ENCODE measurements at regions not wholly inside any gene's neighbourhood (a gene's known extent, or its start where the extent isn't known, plus 50 kb on each side); places are given as distances from the start of the nearest gene placed in this dataset.
A peak's percentile ranks its signal among the peaks of the same experiment; 100 is the strongest.

GRCh38 chr2:12463189-12463588 is 253.5 kb upstream of the TRIB2 start:
- TF ChIP-seq EZH2 (IDR thresholded peaks at IDR 0.05; ENCODE audit: low read length) (no peak), CTCF (optimal IDR thresholded peaks at IDR 0.05 in 1 of 3, IDR thresholded peaks at IDR 0.05 in 1 of 3, conservative IDR thresholded peaks at IDR 0.05 in 1 of 3; ENCODE audit: extremely low read depth in 1 of 3, insufficient read depth in 2 of 3, low read length in 3 of 3) (no peak)
- no peak overlapping the region for H3K27ac ChIP-seq (ENCODE audit: control insufficient read depth, insufficient read depth, low read length)
- DNase-seq (ENCODE audit: low read depth, low spot score) (no peak), FAIRE-seq (no peak)
- no peaks in the 10 kb centered on the region for H3K4me1 ChIP-seq (ENCODE audit: control insufficient read depth, extremely low read depth, insufficient read depth, low read length)
- no peaks in the 10 kb centered on the region for H3K27me3 ChIP-seq (ENCODE audit: control insufficient read depth, extremely low read depth, insufficient read depth, low read length)
- H4K20me1 ChIP-seq (ENCODE audit: control insufficient read depth, extremely low read depth, insufficient read depth, low read length), result no peaks in the 10 kb centered on the region
- no peak overlapping the region for H3K4me3 ChIP-seq (ENCODE audit: control insufficient read depth in 2 of 3, extremely low read depth in 1 of 3, insufficient read depth in 2 of 3, low read depth in 1 of 3, low read length in 3 of 3)
- H2AFZ ChIP-seq (ENCODE audit: control insufficient read depth, low read length), result no peak overlapping the region
- no peak overlapping the region for H3K4me2 ChIP-seq (ENCODE audit: control insufficient read depth, extremely low read depth, insufficient read depth, low read depth, low read length)
- H3K9me1 ChIP-seq (ENCODE audit: control insufficient read depth, extremely low read depth, insufficient read depth, low read length), result no peaks in the 10 kb centered on the region
- dilution Hi-C loops (cut with MboI; ENCODE audit: extremely low pct_ligation_motif_present, low sequenced_read_pairs), result no loop called here
- H3K9ac ChIP-seq (ENCODE audit: control insufficient read depth, extremely low read depth, insufficient read depth, low read length), result no peak overlapping the region
- H3K9me3 ChIP-seq (ENCODE audit: control insufficient read depth, low read depth, low read length), result no peaks in the 10 kb centered on the region
- no peaks in the 10 kb centered on the region for H3K36me3 ChIP-seq (ENCODE audit: control insufficient read depth in 2 of 2, extremely low read depth in 1 of 2, insufficient read depth in 2 of 2, low read length in 2 of 2)
- no peaks in the 10 kb centered on the region for H3K79me2 ChIP-seq (ENCODE audit: control insufficient read depth, insufficient read depth, low read length)

- H3K9ac ChIP-seq (ENCODE audit: control insufficient read depth, extremely low read depth, insufficient read depth, low read length), result no peak overlapping the region
- no peaks in the 10 kb centered on the region for H3K36me3 ChIP-seq (ENCODE audit: control insufficient read depth in 2 of 2, extremely low read depth in 1 of 2, insufficient read depth in 2 of 2, low read length in 2 of 2)
- peak; percentile 41 for FAIRE-seq
- H3K9me3 ChIP-seq (ENCODE audit: control insufficient read depth, low read depth, low read length), result no peaks in the 10 kb centered on the region
- no peak overlapping the region for H3K4me2 ChIP-seq (ENCODE audit: control insufficient read depth, extremely low read depth, insufficient read depth, low read depth, low read length)
- dilution Hi-C loops (cut with MboI; ENCODE audit: extremely low pct_ligation_motif_present, low sequenced_read_pairs), result no loop called here
- H2AFZ ChIP-seq (ENCODE audit: control insufficient read depth, low read length), result no peak overlapping the region
- H3K27me3 ChIP-seq (ENCODE audit: control insufficient read depth, extremely low read depth, insufficient read depth, low read length), result no peaks in the 10 kb centered on the region
- H3K79me2 ChIP-seq (ENCODE audit: control insufficient read depth, insufficient read depth, low read length), result no peaks in the 10 kb centered on the region
- no peak overlapping the region for H3K27ac ChIP-seq (ENCODE audit: control insufficient read depth, insufficient read depth, low read length)
- TF ChIP-seq CTCF (optimal IDR thresholded peaks at IDR 0.05 in 1 of 3, IDR thresholded peaks at IDR 0.05 in 1 of 3, conservative IDR thresholded peaks at IDR 0.05 in 1 of 3; ENCODE audit: extremely low read depth in 1 of 3, insufficient read depth in 2 of 3, low read length in 3 of 3), result no peak
- TF ChIP-seq EZH2 (IDR thresholded peaks at IDR 0.05; ENCODE audit: low read length), result no peak
- no peak for DNase-seq (ENCODE audit: low read depth, low spot score)
- H4K20me1 ChIP-seq (ENCODE audit: control insufficient read depth, extremely low read depth, insufficient read depth, low read length), result no peaks in the 10 kb centered on the region
- no peak overlapping the region for H3K4me3 ChIP-seq (ENCODE audit: control insufficient read depth in 2 of 3, extremely low read depth in 1 of 3, insufficient read depth in 2 of 3, low read depth in 1 of 3, low read length in 3 of 3)
- no peaks in the 10 kb centered on the region for H3K9me1 ChIP-seq (ENCODE audit: control insufficient read depth, extremely low read depth, insufficient read depth, low read length)
- H3K4me1 ChIP-seq (ENCODE audit: control insufficient read depth, extremely low read depth, insufficient read depth, low read length), result no peaks in the 10 kb centered on the region
Observed at GRCh38 chr2:12465631-12466135, 251.1 kb upstream of the TRIB2 start.
